GM18508 (cell line): ENCODE measurements at regions not wholly inside any gene's neighbourhood (a gene's known extent, or its start where the extent isn't known, plus 50 kb on each side); places are given as distances from the start of the nearest gene placed in this dataset.

Experiments used
- ATAC-seq: cut with Tn5 transposase; IDR thresholded peaks from one replicate; pipeline ENCODE4 v1.9.1; 2021; ENCODE audit warnings: moderate number of reproducible peaks; ENCODE audit not compliant: insufficient read depth, unreplicated experiment

GRCh38 chr11:11084337-11084736 lies 226.5 kb upstream of the ZBED5 start:
- no peak for ATAC-seq

GRCh38 chr11:11083441-11083840 lies 225.6 kb upstream of the ZBED5 start:
- ATAC-seq = no peak

- ATAC-seq = no peak
Measured at GRCh38 chr11:11082646-11083045, 224.8 kb upstream of the ZBED5 start.

- ATAC-seq = no peak
Measured at GRCh38 chr11:11081776-11082175, 223.9 kb upstream of the ZBED5 start.

GRCh38 chr11:11081288-11081687 lies 223.4 kb upstream of the ZBED5 start:
- no peak for ATAC-seq

GRCh38 chr11:11078344-11079086 lies 220.7 kb upstream of the ZBED5 start:
- no peak for ATAC-seq

GRCh38 chr11:11077898-11078297 lies 220.0 kb upstream of the ZBED5 start:
- no peak for ATAC-seq

- no peak for ATAC-seq
Measured at GRCh38 chr11:11076879-11077278, 219.0 kb upstream of the ZBED5 start.

GRCh38 chr11:11076276-11076675 lies 218.4 kb upstream of the ZBED5 start:
- ATAC-seq = no peak

GRCh38 chr11:11075515-11076171 lies 217.8 kb upstream of the ZBED5 start:
- no peak for ATAC-seq

- ATAC-seq = no peak
Measured at GRCh38 chr11:11074686-11075335, 217.0 kb upstream of the ZBED5 start.

- no peak for ATAC-seq
Measured at GRCh38 chr11:11073996-11074395, 216.1 kb upstream of the ZBED5 start.

- ATAC-seq = no peak
Measured at GRCh38 chr11:11072067-11072466, 214.2 kb upstream of the ZBED5 start.

GRCh38 chr11:11071486-11071885 lies 213.6 kb upstream of the ZBED5 start:
- ATAC-seq = no peak

GRCh38 chr11:11070976-11071375 lies 213.1 kb upstream of the ZBED5 start:
- no peak for ATAC-seq

- ATAC-seq = no peak
Measured at GRCh38 chr11:11069841-11070835, 212.3 kb upstream of the ZBED5 start.

- no peak for ATAC-seq
Measured at GRCh38 chr11:11068113-11068512, 210.3 kb upstream of the ZBED5 start.

- no peak for ATAC-seq
Measured at GRCh38 chr11:11065396-11065795, 207.5 kb upstream of the ZBED5 start.

- no peak for ATAC-seq
Measured at GRCh38 chr11:11057472-11057854, 199.6 kb upstream of the ZBED5 start.

GRCh38 chr11:11056749-11057471 lies 199.1 kb upstream of the ZBED5 start:
- no peak for ATAC-seq
